Liver (tissue), 8 donors: ENCODE measurements at regions not wholly inside any gene's neighbourhood (a gene's known extent, or its start where the extent isn't known, plus 50 kb on each side); places are given as distances from the start of the nearest gene placed in this dataset.

Source experiments
- DNase-seq: peaks from one replicate; pipeline ENCODE4 v3.0.0-alpha.2; 2017; ENCODE audit warnings: low spot score
- H3K27ac ChIP-seq, 2 donors: one replicate each; pipeline ENCODE4 v1.7.0; 2013; ENCODE audit warnings: inconsistent platforms in 2 of 2, low read length in 2 of 2, control low read depth in 1 of 2, low read depth in 1 of 2, mild to moderate bottlenecking in 1 of 2
- H3K27me3 ChIP-seq, 4 donors: one replicate each; pipeline versions ENCODE4 v1.6.1 to v1.7.0; 2013; ENCODE audit warnings: low read length in 3 of 4, inconsistent platforms in 1 of 4, mild to moderate bottlenecking in 1 of 4, moderate library complexity in 1 of 4; ENCODE audit not compliant: control insufficient read depth in 4 of 4, insufficient read depth in 4 of 4
- H3K36me3 ChIP-seq, 4 donors: one replicate each; pipeline versions ENCODE4 v1.6.1 to v1.7.0; 2013; ENCODE audit warnings: low read length in 3 of 4, mild to moderate bottlenecking in 3 of 4, low read depth in 1 of 4, moderate library complexity in 1 of 4; ENCODE audit not compliant: control insufficient read depth in 4 of 4, insufficient read depth in 3 of 4
- H3K4me1 ChIP-seq, 4 donors: one replicate each; pipeline versions ENCODE4 v1.6.1 to v1.7.0; 2013; ENCODE audit warnings: low read length in 3 of 4, mild to moderate bottlenecking in 3 of 4, moderate library complexity in 1 of 4; ENCODE audit not compliant: control insufficient read depth in 4 of 4, insufficient read depth in 4 of 4
- H3K4me3 ChIP-seq, 3 donors: one replicate each; pipeline versions ENCODE4 v1.6.1 to v1.7.0; 2013; ENCODE audit warnings: low read length in 3 of 3, control low read depth in 1 of 3, low read depth in 1 of 3, mild to moderate bottlenecking in 1 of 3
- H3K9ac ChIP-seq, 2 donors: one replicate each; pipeline ENCODE4 v1.7.0; 2013; ENCODE audit warnings: low read length in 2 of 2, mild to moderate bottlenecking in 2 of 2, moderate library complexity in 2 of 2, control low read depth in 1 of 2, low read depth in 1 of 2
- H3K9me3 ChIP-seq, 4 donors: one replicate each; pipeline versions ENCODE4 v1.6.1 to v1.7.0; 2013; ENCODE audit warnings: low read length in 3 of 4; ENCODE audit not compliant: control insufficient read depth in 4 of 4
- EGR1 ChIP-seq, 2 donors: IDR thresholded peaks; 2 replicates each; pipeline ENCODE4 v1.6.1; 2016 to 2018; ENCODE audit warnings: antibody characterized with exemption in 2 of 2, low read depth in 2 of 2
- FOXA1 ChIP-seq: IDR thresholded peaks from 2 replicates; pipeline ENCODE4 v1.6.1; 2016; ENCODE audit warnings: antibody characterized with exemption
- FOXA2 ChIP-seq: IDR thresholded peaks from 2 replicates; pipeline ENCODE4 v1.6.1; 2016; ENCODE audit warnings: antibody characterized with exemption
- GABPA ChIP-seq, 2 donors: IDR thresholded peaks in 1 of 2; conservative IDR thresholded peaks in 1 of 2; 2 replicates each; pipeline ENCODE4 v1.6.1; 2016; ENCODE audit warnings: antibody characterized with exemption in 2 of 2, mild to moderate bottlenecking in 1 of 2, moderate library complexity in 1 of 2
- HNF4A ChIP-seq, 2 donors: conservative IDR thresholded peaks; 2 replicates each; pipeline ENCODE4 v1.6.1; 2016; ENCODE audit warnings: antibody characterized with exemption in 2 of 2, mild to moderate bottlenecking in 2 of 2
- HNF4G ChIP-seq: IDR thresholded peaks from 2 replicates; pipeline ENCODE4 v1.6.1; 2016; ENCODE audit warnings: antibody characterized with exemption
- JUND ChIP-seq, 2 donors: IDR thresholded peaks; 2 replicates each; pipeline ENCODE4 v1.6.1; 2016; ENCODE audit warnings: antibody characterized with exemption in 2 of 2
- NR2F2 ChIP-seq: IDR thresholded peaks from 2 replicates; pipeline ENCODE4 v1.6.1; 2016; ENCODE audit warnings: antibody characterized with exemption
- RAD21 ChIP-seq, 2 donors: IDR thresholded peaks; 2 replicates each; pipeline ENCODE4 v1.6.1; 2016; ENCODE audit warnings: antibody characterized with exemption in 2 of 2, mild to moderate bottlenecking in 2 of 2
- RXRA ChIP-seq, 2 donors: IDR thresholded peaks; 2 replicates each; pipeline ENCODE4 v1.6.1; 2017 to 2018; ENCODE audit warnings: antibody characterized with exemption in 2 of 2, mild to moderate bottlenecking in 1 of 2
- SP1 ChIP-seq: IDR thresholded peaks from 2 replicates; pipeline ENCODE4 v1.6.1; 2018; ENCODE audit warnings: antibody characterized with exemption, mild to moderate bottlenecking
- TAF1 ChIP-seq: conservative IDR thresholded peaks from 2 replicates; pipeline ENCODE4 v1.6.1; 2016; ENCODE audit warnings: antibody characterized with exemption, mild to moderate bottlenecking
- YY1 ChIP-seq: IDR thresholded peaks from 2 replicates; pipeline ENCODE4 v1.6.1; 2016; ENCODE audit warnings: antibody characterized with exemption, mild to moderate bottlenecking
- WGBS: extraction: QIAGEN DNeasy Blood & Tissue Kit; methylation state at CpG from one replicate; pipeline ENCODE4 v1.1.7; 2013; 5-methylcytosine and 5-hydroxymethylcytosine counted together
- TF ChIP-seq, protein P1 (sequence below): IDR thresholded peaks from 2 replicates; pipeline ENCODE4 v1.6.1; 2016; ENCODE audit warnings: antibody characterized with exemption
- TF ChIP-seq, protein P2 (sequence below): IDR thresholded peaks from 2 replicates; pipeline ENCODE4 v1.6.1; 2016; ENCODE audit warnings: antibody characterized with exemption, mild to moderate bottlenecking
- TF ChIP-seq, protein P3 (sequence below): fragments of 150-350 bp; IDR thresholded peaks from 2 replicates; pipeline ENCODE4 v1.5.1; 2017; ENCODE audit warnings: improper control_type of control experiment, low read depth, low read length; ENCODE audit not compliant: missing input control
- TF ChIP-seq, protein P4 (sequence below): IDR thresholded peaks from 2 replicates; pipeline ENCODE4 v1.6.1; 2016; ENCODE audit warnings: antibody characterized with exemption
- TF ChIP-seq, protein P5 (sequence below): IDR thresholded peaks from 2 replicates; pipeline ENCODE4 v1.6.1; 2016; ENCODE audit warnings: antibody characterized with exemption
- donor health status: healthy.
- donor health status: healthy.
- donor health status: healthy.
- donor health status: healthy.
- donor health status: healthy.

DNA sequence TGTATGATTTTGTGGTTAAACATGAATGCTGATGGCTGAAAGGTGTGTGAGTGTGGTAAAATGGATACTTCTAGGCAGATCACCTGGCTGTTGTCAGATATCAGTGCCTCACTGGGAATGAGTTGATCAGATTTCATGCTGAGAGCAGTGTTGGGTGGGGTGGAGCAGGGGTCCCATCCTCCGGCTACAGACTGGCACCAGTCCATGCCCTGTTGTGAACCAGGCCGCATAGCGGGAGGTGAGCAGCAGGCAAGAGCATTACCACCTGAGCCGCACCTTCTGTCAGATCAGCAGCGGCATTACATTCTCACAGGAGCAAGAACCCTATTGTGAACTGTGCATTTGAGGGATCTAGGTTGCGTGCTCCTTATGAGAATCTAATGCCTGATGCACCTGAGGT is 78.7 kb downstream of the GLI2 start:
- Histone ChIP-seq H3K4me1 (no peaks in the 10 kb centered on the region), H3K27me3 (peaks cover 0 to 7% (median 0%) of the 10 kb centered on the region in 4 donors), H3K9me3 (no peaks in the 10 kb centered on the region), H3K27ac (no peak overlapping the region), H3K4me3 (no peak overlapping the region), H3K9ac (no peak overlapping the region), H3K36me3 (no peaks in the 10 kb centered on the region)
- TF ChIP-seq, protein P1, sequence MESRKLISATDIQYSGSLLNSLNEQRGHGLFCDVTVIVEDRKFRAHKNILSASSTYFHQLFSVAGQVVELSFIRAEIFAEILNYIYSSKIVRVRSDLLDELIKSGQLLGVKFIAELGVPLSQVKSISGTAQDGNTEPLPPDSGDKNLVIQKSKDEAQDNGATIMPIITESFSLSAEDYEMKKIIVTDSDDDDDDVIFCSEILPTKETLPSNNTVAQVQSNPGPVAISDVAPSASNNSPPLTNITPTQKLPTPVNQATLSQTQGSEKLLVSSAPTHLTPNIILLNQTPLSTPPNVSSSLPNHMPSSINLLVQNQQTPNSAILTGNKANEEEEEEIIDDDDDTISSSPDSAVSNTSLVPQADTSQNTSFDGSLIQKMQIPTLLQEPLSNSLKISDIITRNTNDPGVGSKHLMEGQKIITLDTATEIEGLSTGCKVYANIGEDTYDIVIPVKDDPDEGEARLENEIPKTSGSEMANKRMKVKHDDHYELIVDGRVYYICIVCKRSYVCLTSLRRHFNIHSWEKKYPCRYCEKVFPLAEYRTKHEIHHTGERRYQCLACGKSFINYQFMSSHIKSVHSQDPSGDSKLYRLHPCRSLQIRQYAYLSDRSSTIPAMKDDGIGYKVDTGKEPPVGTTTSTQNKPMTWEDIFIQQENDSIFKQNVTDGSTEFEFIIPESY: no peak
- no peak for TF ChIP-seq HNF4G
- TF ChIP-seq JUND (IDR thresholded peaks at IDR 0.05): no peak
- TF ChIP-seq, protein P2, sequence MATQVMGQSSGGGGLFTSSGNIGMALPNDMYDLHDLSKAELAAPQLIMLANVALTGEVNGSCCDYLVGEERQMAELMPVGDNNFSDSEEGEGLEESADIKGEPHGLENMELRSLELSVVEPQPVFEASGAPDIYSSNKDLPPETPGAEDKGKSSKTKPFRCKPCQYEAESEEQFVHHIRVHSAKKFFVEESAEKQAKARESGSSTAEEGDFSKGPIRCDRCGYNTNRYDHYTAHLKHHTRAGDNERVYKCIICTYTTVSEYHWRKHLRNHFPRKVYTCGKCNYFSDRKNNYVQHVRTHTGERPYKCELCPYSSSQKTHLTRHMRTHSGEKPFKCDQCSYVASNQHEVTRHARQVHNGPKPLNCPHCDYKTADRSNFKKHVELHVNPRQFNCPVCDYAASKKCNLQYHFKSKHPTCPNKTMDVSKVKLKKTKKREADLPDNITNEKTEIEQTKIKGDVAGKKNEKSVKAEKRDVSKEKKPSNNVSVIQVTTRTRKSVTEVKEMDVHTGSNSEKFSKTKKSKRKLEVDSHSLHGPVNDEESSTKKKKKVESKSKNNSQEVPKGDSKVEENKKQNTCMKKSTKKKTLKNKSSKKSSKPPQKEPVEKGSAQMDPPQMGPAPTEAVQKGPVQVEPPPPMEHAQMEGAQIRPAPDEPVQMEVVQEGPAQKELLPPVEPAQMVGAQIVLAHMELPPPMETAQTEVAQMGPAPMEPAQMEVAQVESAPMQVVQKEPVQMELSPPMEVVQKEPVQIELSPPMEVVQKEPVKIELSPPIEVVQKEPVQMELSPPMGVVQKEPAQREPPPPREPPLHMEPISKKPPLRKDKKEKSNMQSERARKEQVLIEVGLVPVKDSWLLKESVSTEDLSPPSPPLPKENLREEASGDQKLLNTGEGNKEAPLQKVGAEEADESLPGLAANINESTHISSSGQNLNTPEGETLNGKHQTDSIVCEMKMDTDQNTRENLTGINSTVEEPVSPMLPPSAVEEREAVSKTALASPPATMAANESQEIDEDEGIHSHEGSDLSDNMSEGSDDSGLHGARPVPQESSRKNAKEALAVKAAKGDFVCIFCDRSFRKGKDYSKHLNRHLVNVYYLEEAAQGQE: no peak
- no peak for TF ChIP-seq HNF4A (conservative IDR thresholded peaks at IDR 0.05)
- TF ChIP-seq YY1: no peak
- no peak for TF ChIP-seq RXRA (IDR thresholded peaks at IDR 0.05)
- no peak for TF ChIP-seq RAD21 (IDR thresholded peaks at IDR 0.05)
- TF ChIP-seq, protein P3, sequence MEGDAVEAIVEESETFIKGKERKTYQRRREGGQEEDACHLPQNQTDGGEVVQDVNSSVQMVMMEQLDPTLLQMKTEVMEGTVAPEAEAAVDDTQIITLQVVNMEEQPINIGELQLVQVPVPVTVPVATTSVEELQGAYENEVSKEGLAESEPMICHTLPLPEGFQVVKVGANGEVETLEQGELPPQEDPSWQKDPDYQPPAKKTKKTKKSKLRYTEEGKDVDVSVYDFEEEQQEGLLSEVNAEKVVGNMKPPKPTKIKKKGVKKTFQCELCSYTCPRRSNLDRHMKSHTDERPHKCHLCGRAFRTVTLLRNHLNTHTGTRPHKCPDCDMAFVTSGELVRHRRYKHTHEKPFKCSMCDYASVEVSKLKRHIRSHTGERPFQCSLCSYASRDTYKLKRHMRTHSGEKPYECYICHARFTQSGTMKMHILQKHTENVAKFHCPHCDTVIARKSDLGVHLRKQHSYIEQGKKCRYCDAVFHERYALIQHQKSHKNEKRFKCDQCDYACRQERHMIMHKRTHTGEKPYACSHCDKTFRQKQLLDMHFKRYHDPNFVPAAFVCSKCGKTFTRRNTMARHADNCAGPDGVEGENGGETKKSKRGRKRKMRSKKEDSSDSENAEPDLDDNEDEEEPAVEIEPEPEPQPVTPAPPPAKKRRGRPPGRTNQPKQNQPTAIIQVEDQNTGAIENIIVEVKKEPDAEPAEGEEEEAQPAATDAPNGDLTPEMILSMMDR: no peak
- no peak for TF ChIP-seq FOXA1
- no peak for TF ChIP-seq TAF1
- no peak for TF ChIP-seq FOXA2
- TF ChIP-seq, protein P4, sequence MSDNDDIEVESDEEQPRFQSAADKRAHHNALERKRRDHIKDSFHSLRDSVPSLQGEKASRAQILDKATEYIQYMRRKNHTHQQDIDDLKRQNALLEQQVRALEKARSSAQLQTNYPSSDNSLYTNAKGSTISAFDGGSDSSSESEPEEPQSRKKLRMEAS: no peak
- TF ChIP-seq NR2F2: no peak
- no peak for TF ChIP-seq EGR1 (IDR thresholded peaks at IDR 0.05; ENCODE audit: low read depth in 2 of 2)
- no peak for TF ChIP-seq GABPA (IDR thresholded peaks at IDR 0.05 in 1 of 2, conservative IDR thresholded peaks at IDR 0.05 in 1 of 2)
- TF ChIP-seq SP1: no peak
- TF ChIP-seq, protein P5, sequence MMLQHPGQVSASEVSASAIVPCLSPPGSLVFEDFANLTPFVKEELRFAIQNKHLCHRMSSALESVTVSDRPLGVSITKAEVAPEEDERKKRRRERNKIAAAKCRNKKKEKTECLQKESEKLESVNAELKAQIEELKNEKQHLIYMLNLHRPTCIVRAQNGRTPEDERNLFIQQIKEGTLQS: no peak
- no peak for DNase-seq
- WGBS: 89% methylated on average over 6 of the region's 6 CpGs
